ENCODE measurements at regions not wholly inside any gene's neighbourhood (a gene's known extent, or its start where the extent isn't known, plus 50 kb on each side); places are given as distances from the start of the nearest gene placed in this dataset.

- DNase-seq (no peak), ATAC-seq (no peak), FAIRE-seq (no peak)
- H3K36me3 ChIP-seq, result no peaks in the 10 kb centered on the region
- H3K4me3 ChIP-seq, result no peak overlapping the region
- intact Hi-C loops (cut with DNase I), result no loop called here
- H3K27ac ChIP-seq, result no peak overlapping the region
- 90 to 93% methylated on average over 3 of the region's 3 CpGs for WGBS, 2 donors
- no peaks in the 10 kb centered on the region for H3K27me3 ChIP-seq
- no peaks in the 10 kb centered on the region for H3K4me1 ChIP-seq
- no peak for TF ChIP-seq CTCF (IDR thresholded peaks at IDR 0.05)
- H3K9me3 ChIP-seq, result no peaks in the 10 kb centered on the region
Measured at GRCh38 chr13:33515146-33515545, 229.6 kb upstream of the STARD13 start.

- intact Hi-C loops (cut with DNase I), result no loop called here
- no peak for FAIRE-seq
- H3K27ac ChIP-seq, result no peak overlapping the region
- peak in 2 of 4 donors; percentile 30 to 32 for ATAC-seq
- no peak overlapping the region for H3K4me3 ChIP-seq
- no peaks in the 10 kb centered on the region for H3K4me1 ChIP-seq
- no peaks in the 10 kb centered on the region for H3K9me3 ChIP-seq
- H3K36me3 ChIP-seq, result no peaks in the 10 kb centered on the region
- DNase-seq, result no peak
- no peak for TF ChIP-seq CTCF (IDR thresholded peaks at IDR 0.05)
- WGBS, 2 donors, result 31 to 45% methylated on average over 2 of the region's 2 CpGs
- H3K27me3 ChIP-seq, result no peaks in the 10 kb centered on the region
Measured at GRCh38 chr13:33518452-33518851, 232.9 kb upstream of the STARD13 start.

- ATAC-seq, result peak in 1 of 4 donors; percentile 50
- Histone ChIP-seq H3K4me1 (peaks cover 7 to 10% (median 8%) of the 10 kb centered on the region in 3 donors), H3K27ac (no peak overlapping the region), H3K27me3 (no peaks in the 10 kb centered on the region), H3K36me3 (no peaks in the 10 kb centered on the region), H3K9me3 (no peaks in the 10 kb centered on the region), H3K4me3 (no peak overlapping the region)
- DNase-seq, result no peak
- FAIRE-seq, result no peak
- TF ChIP-seq CTCF (IDR thresholded peaks at IDR 0.05), result no peak
- intact Hi-C loops (cut with DNase I), result no loop called here
- 63 to 67% methylated on average over 8 of the region's 8 CpGs for WGBS, 2 donors
Measured at GRCh38 chr13:33519561-33520467, 234.3 kb upstream of the STARD13 start.

GRCh38 chr13:33520468-33520839, 234.9 kb upstream of the STARD13 start:
- intact Hi-C loops (cut with DNase I), result no loop called here
- no peak for DNase-seq

More at GRCh38 chr13:33520468-33520839, 234.9 kb upstream of the STARD13 start:
- no peak for FAIRE-seq
- Histone ChIP-seq H3K36me3 (no peaks in the 10 kb centered on the region), H3K27ac (no peak overlapping the region), H3K4me3 (no peak overlapping the region), H3K9me3 (no peaks in the 10 kb centered on the region), H3K27me3 (no peaks in the 10 kb centered on the region), H3K4me1 (peaks cover 8 to 14% (median 11%) of the 10 kb centered on the region in 3 donors)
- no peak for TF ChIP-seq CTCF (IDR thresholded peaks at IDR 0.05)
- 91 to 94% methylated on average over 5 of the region's 5 CpGs for WGBS, 2 donors
- no peak for ATAC-seq

Measured in pancreas (tissue), 10 donors.